ENCODE measurements at regions not wholly inside any gene's neighbourhood (a gene's known extent, or its start where the extent isn't known, plus 50 kb on each side); places are given as distances from the start of the nearest gene placed in this dataset.

DNA sequence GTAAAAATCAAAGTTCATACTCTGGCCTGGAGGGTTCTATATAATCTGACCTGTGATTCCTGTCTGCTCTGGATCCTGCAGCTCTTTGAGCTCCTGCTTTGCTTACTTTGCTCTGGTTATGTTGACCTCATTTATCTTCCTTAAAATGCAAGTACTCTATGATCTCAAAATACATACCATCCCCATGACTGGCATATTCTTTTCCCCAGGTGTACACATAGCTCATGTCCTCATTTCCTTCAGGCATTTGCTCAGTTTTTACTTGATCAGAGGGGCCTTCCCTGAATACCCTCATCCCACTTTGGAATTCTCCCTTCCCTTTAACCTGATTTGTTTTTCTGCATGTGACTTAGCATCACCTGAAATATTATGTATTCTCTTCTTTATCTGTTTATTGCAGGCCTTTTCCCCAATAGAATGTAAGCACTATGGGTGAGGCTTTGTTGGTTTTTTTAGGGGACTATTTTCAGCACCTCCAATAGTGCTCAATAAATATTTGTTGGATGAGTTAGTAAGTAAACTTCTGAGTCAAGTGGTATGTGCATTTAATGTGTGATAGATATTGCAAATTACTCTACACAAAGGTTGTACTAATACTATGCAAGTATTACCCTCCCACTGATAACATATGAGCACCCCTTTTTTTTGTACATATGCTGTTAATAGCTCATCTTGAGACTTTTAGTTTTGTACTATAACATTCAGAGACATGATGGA, 211.5 kb downstream of the NMUR2 start:
- no peaks in the 10 kb centered on the region for H3K36me3 ChIP-seq (ENCODE audit: control insufficient read depth, insufficient read depth, low read length)

DNA sequence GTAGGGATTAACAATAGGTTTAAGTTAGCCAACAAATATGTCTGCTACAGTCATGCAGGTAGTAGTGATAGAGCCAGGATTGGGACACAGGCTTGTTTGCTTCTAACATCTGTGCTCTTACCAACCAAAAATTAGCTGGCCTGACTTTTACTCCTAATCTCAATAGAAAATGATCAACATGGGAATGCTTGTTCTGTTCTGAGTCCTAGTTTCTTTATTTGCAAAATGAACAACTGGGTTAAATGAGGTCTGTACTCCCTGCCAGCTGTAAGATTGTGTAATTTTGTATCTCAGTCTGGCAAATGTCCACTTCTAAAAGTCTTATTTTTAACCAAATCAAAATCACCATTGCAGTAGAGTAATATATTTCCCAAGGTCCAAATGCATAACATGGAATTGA, 216.8 kb downstream of the NMUR2 start:
- no peak for DNase-seq (ENCODE audit: extremely low read depth, insufficient read length)
- no peaks in the 10 kb centered on the region; the same call in 1 of the 2 replicates for H3K27me3 ChIP-seq (replicated peaks; ENCODE audit: control insufficient read depth, insufficient read depth, low read length)
- no peaks in the 10 kb centered on the region for H3K36me3 ChIP-seq (ENCODE audit: control insufficient read depth, insufficient read depth, low read length)
- H3K4me3 ChIP-seq (replicated peaks; ENCODE audit: low read depth, low read length): no peak overlapping the region
- TF ChIP-seq, protein P1, sequence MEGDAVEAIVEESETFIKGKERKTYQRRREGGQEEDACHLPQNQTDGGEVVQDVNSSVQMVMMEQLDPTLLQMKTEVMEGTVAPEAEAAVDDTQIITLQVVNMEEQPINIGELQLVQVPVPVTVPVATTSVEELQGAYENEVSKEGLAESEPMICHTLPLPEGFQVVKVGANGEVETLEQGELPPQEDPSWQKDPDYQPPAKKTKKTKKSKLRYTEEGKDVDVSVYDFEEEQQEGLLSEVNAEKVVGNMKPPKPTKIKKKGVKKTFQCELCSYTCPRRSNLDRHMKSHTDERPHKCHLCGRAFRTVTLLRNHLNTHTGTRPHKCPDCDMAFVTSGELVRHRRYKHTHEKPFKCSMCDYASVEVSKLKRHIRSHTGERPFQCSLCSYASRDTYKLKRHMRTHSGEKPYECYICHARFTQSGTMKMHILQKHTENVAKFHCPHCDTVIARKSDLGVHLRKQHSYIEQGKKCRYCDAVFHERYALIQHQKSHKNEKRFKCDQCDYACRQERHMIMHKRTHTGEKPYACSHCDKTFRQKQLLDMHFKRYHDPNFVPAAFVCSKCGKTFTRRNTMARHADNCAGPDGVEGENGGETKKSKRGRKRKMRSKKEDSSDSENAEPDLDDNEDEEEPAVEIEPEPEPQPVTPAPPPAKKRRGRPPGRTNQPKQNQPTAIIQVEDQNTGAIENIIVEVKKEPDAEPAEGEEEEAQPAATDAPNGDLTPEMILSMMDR (IDR thresholded peaks at IDR 0.05; ENCODE audit: insufficient read depth, low read length, poor library complexity, severe bottlenecking): no peak

More for the DNA sequence above, 211.5 kb downstream of the NMUR2 start:
- Histone ChIP-seq H3K27me3 (replicated peaks; ENCODE audit: control insufficient read depth, insufficient read depth, low read length) (no peaks in the 10 kb centered on the region; the same call in 1 of the 2 replicates), H3K4me3 (replicated peaks; ENCODE audit: low read depth, low read length) (no peak overlapping the region)
- DNase-seq (ENCODE audit: extremely low read depth, insufficient read length): no peak
- TF ChIP-seq, protein P1 (IDR thresholded peaks at IDR 0.05; ENCODE audit: insufficient read depth, low read length, poor library complexity, severe bottlenecking): no peak

DNA sequence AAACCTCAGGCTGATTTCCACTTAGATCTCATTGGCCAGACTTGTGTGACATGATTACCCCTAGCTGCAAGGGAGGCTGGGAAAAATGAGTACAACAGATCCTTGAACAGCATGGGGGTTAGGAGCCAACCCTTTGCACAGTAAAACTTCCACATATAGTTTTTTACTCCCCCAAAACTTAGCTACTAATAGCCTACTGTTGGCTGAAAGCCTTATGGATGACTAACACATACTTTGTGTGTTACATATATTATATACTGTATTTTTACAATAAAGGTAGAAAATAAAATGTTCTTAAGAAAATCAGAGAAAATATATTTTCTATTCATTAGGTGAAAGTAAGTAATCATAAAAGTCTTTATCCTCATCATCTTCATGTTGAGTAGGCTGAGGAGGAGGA, 217.4 kb downstream of the NMUR2 start:
- TF ChIP-seq, protein P1 (IDR thresholded peaks at IDR 0.05; ENCODE audit: insufficient read depth, low read length, poor library complexity, severe bottlenecking): no peak
- H3K36me3 ChIP-seq (ENCODE audit: control insufficient read depth, insufficient read depth, low read length): no peaks in the 10 kb centered on the region
- H3K27me3 ChIP-seq (replicated peaks; ENCODE audit: control insufficient read depth, insufficient read depth, low read length): no peaks in the 10 kb centered on the region; the same call in 1 of the 2 replicates
- DNase-seq (ENCODE audit: extremely low read depth, insufficient read length): no peak
- no peak overlapping the region for H3K4me3 ChIP-seq (replicated peaks; ENCODE audit: low read depth, low read length)

DNA sequence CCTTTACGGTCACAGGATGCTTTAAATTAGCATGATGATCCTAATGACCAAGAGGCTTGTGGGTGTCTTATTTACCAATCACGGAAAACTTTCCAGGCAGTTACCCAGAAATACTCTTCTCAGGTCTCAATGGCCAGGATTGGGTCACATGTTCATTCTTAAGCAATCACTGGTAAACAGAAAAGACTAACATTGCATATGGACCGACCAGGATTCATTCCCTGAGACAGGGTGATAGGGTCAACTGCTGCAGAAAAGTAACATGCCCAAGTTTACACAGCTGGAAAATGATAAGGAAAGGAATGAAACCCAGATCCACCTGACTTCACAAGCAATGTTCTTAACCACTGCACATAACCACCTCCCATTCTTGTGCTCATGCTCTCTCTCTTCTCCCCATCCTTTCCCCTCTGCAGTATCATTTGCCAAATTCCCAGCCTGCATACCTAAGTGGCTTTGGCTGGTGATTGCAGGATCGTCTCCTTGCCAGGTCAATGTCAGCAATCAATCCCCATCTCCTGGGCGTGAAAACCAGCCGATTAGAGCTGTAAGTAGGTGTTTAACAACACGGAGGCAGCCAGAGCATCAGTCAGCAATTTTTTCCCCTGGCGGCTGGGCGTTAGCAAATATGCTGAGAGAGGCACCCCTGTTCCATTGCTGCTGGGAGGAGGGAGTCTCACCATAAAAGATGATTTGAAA, 219.4 kb downstream of the NMUR2 start:
- H3K36me3 ChIP-seq (ENCODE audit: control insufficient read depth, insufficient read depth, low read length): no peaks in the 10 kb centered on the region
- H3K27me3 ChIP-seq (replicated peaks; ENCODE audit: control insufficient read depth, insufficient read depth, low read length): no peaks in the 10 kb centered on the region; the same call in 1 of the 2 replicates
- no peak for DNase-seq (ENCODE audit: extremely low read depth, insufficient read length)
- no peak overlapping the region for H3K4me3 ChIP-seq (replicated peaks; ENCODE audit: low read depth, low read length)
- TF ChIP-seq, protein P1 (IDR thresholded peaks at IDR 0.05; ENCODE audit: insufficient read depth, low read length, poor library complexity, severe bottlenecking): no peak

DNA sequence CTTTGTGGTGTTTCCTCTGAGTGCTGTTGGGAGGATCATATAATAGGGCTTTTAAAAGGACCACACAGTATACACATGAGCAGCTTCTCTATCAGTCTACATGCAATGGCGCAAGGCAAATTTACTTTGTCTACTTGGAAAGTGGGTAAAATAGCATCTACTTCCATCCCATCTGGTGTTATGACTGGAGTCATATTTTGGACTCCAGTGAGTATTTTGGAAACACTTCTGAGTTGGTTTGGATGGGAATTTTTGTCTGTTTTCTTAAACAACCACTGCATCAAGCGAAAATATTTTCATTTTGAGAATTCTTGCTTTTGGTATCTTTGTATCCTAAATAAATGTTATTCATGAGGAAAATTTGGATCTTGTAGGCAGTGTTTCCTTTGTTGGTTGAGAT, 220.8 kb downstream of the NMUR2 start:
- no peaks in the 10 kb centered on the region; the same call in 1 of the 2 replicates for H3K27me3 ChIP-seq (replicated peaks; ENCODE audit: control insufficient read depth, insufficient read depth, low read length)
- no peaks in the 10 kb centered on the region for H3K36me3 ChIP-seq (ENCODE audit: control insufficient read depth, insufficient read depth, low read length)
- TF ChIP-seq, protein P1 (IDR thresholded peaks at IDR 0.05; ENCODE audit: insufficient read depth, low read length, poor library complexity, severe bottlenecking): no peak
- DNase-seq (ENCODE audit: extremely low read depth, insufficient read length): no peak
- no peak overlapping the region for H3K4me3 ChIP-seq (replicated peaks; ENCODE audit: low read depth, low read length)

Measured in GM06990 (cell line).